ENCODE measurements at regions not wholly inside any gene's neighbourhood (a gene's known extent, or its start where the extent isn't known, plus 50 kb on each side); places are given as distances from the start of the nearest gene placed in this dataset.
A peak's percentile ranks its signal among the peaks of the same experiment; 100 is the strongest.

DNA sequence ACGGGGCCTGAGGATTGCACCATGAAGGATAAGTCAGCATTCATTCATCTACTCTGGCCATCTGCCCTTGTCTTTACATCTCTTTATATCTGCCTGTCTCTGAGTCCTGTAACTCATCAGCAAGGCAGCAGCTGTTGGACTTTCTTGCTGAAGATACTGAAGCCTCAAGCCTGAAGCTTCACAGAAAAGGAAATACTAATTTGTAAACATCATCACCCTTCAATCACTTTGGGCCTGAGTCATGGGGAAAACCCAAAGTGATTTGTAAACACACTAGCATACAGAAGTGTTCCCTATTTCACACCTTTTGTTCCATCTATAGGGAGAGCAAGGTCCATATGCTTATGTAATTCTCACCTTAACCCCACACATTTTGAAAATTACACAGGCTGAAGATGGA is 928.2 kb downstream of the EPHA3 start:
- H3K27ac Mint-ChIP-seq = peak overlapping the region; percentile 0; the same call in 1 of the 2 replicates
- no peak for ATAC-seq
- no peak overlapping the region for H3K4me3 Mint-ChIP-seq
- no peaks in the 10 kb centered on the region for H3K9me3 Mint-ChIP-seq
- ChIA-PET POLR2A (no interaction called here), CTCF (no interaction called here)
- H3K4me1 Mint-ChIP-seq = peaks cover 54% of the 10 kb centered on the region
- H3K36me3 Mint-ChIP-seq = no peaks in the 10 kb centered on the region
- DNase-seq (ENCODE audit: low spot score) = no peak
- no peaks in the 10 kb centered on the region for H3K27me3 Mint-ChIP-seq (ENCODE audit: low read depth)
- no peak for TF ChIP-seq ZBTB43 (CRISPR knock-in tag; IDR thresholded peaks at IDR 0.05)
- TF ChIP-seq MYBL2 (CRISPR knock-in tag; IDR thresholded peaks at IDR 0.05) = no peak
- TF ChIP-seq NFE2L1 (CRISPR knock-in tag; IDR thresholded peaks at IDR 0.05) = no peak
- TF ChIP-seq AFF4 (CRISPR knock-in tag; IDR thresholded peaks at IDR 0.05; ENCODE audit: borderline replicate concordance) = no peak
- TF ChIP-seq ZNF423 (CRISPR knock-in tag; IDR thresholded peaks at IDR 0.05) = no peak
- no peak for TF ChIP-seq IRF2 (CRISPR knock-in tag; IDR thresholded peaks at IDR 0.05; ENCODE audit: borderline replicate concordance, low read depth)
- TF ChIP-seq NFYB (CRISPR knock-in tag; conservative IDR thresholded peaks at IDR 0.05; ENCODE audit: low read depth) = no peak
- TF ChIP-seq, protein P1, sequence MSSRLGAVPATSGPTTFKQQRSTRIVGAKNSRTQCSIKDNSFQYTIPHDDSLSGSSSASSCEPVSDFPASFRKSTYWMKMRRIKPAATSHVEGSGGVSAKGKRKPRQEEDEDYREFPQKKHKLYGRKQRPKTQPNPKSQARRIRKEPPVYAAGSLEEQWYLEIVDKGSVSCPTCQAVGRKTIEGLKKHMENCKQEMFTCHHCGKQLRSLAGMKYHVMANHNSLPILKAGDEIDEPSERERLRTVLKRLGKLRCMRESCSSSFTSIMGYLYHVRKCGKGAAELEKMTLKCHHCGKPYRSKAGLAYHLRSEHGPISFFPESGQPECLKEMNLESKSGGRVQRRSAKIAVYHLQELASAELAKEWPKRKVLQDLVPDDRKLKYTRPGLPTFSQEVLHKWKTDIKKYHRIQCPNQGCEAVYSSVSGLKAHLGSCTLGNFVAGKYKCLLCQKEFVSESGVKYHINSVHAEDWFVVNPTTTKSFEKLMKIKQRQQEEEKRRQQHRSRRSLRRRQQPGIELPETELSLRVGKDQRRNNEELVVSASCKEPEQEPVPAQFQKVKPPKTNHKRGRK (CRISPR knock-in tag; IDR thresholded peaks at IDR 0.05; ENCODE audit: borderline replicate concordance) = no peak

DNA sequence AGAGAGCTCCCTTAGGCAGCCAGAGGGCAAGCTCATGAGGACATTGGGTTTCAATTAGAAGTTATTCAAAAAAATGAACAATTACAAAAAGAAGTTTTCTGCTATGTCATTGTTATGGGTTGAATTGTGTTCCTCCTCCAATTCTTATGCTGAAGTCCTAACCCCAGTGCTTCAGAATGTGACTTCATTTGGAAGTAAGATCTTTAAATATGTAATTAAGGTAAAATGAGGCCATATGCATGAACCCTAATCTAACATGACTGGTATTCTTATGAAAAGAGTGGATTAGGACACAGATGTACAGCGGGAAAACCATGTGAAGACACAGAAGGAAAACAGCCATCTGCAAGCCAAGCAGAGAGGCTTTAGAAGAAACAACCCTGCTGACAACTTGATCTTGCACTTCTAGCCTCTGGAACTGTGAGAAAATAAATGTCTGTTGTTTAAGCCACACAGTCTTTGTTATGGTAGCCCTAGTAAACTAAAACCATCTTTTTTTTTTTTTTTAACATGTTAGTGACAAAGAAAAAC is 929.6 kb downstream of the EPHA3 start:
- no peaks in the 10 kb centered on the region for H3K36me3 Mint-ChIP-seq
- peak; percentile 39 for ATAC-seq
- H3K4me1 Mint-ChIP-seq = peaks cover 54% of the 10 kb centered on the region
- peak overlapping the region; percentile 84 for H3K27ac Mint-ChIP-seq
- H3K9me3 Mint-ChIP-seq = no peaks in the 10 kb centered on the region
- DNase-seq (ENCODE audit: low spot score) = no peak
- TF ChIP-seq MXD4 (CRISPR knock-in tag; IDR thresholded peaks at IDR 0.05; ENCODE audit: borderline replicate concordance) (no peak), TCF7 (CRISPR knock-in tag; IDR thresholded peaks at IDR 0.05; ENCODE audit: low read depth) (no peak)
- TF ChIP-seq, protein P2, sequence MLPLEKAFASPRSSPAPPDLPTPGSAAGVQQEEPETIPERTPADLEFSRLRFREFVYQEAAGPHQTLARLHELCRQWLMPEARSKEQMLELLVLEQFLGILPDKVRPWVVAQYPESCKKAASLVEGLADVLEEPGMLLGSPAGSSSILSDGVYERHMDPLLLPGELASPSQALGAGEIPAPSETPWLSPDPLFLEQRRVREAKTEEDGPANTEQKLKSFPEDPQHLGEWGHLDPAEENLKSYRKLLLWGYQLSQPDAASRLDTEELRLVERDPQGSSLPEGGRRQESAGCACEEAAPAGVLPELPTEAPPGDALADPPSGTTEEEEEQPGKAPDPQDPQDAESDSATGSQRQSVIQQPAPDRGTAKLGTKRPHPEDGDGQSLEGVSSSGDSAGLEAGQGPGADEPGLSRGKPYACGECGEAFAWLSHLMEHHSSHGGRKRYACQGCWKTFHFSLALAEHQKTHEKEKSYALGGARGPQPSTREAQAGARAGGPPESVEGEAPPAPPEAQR (CRISPR knock-in tag; IDR thresholded peaks at IDR 0.05) = no peak
- TF ChIP-seq, protein P3, sequence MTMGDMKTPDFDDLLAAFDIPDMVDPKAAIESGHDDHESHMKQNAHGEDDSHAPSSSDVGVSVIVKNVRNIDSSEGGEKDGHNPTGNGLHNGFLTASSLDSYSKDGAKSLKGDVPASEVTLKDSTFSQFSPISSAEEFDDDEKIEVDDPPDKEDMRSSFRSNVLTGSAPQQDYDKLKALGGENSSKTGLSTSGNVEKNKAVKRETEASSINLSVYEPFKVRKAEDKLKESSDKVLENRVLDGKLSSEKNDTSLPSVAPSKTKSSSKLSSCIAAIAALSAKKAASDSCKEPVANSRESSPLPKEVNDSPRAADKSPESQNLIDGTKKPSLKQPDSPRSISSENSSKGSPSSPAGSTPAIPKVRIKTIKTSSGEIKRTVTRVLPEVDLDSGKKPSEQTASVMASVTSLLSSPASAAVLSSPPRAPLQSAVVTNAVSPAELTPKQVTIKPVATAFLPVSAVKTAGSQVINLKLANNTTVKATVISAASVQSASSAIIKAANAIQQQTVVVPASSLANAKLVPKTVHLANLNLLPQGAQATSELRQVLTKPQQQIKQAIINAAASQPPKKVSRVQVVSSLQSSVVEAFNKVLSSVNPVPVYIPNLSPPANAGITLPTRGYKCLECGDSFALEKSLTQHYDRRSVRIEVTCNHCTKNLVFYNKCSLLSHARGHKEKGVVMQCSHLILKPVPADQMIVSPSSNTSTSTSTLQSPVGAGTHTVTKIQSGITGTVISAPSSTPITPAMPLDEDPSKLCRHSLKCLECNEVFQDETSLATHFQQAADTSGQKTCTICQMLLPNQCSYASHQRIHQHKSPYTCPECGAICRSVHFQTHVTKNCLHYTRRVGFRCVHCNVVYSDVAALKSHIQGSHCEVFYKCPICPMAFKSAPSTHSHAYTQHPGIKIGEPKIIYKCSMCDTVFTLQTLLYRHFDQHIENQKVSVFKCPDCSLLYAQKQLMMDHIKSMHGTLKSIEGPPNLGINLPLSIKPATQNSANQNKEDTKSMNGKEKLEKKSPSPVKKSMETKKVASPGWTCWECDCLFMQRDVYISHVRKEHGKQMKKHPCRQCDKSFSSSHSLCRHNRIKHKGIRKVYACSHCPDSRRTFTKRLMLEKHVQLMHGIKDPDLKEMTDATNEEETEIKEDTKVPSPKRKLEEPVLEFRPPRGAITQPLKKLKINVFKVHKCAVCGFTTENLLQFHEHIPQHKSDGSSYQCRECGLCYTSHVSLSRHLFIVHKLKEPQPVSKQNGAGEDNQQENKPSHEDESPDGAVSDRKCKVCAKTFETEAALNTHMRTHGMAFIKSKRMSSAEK (CRISPR knock-in tag; IDR thresholded peaks at IDR 0.05; ENCODE audit: borderline replicate concordance) = no peak
- TF ChIP-seq, protein P4, sequence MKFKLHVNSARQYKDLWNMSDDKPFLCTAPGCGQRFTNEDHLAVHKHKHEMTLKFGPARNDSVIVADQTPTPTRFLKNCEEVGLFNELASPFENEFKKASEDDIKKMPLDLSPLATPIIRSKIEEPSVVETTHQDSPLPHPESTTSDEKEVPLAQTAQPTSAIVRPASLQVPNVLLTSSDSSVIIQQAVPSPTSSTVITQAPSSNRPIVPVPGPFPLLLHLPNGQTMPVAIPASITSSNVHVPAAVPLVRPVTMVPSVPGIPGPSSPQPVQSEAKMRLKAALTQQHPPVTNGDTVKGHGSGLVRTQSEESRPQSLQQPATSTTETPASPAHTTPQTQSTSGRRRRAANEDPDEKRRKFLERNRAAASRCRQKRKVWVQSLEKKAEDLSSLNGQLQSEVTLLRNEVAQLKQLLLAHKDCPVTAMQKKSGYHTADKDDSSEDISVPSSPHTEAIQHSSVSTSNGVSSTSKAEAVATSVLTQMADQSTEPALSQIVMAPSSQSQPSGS (CRISPR knock-in tag; IDR thresholded peaks at IDR 0.05; ENCODE audit: borderline replicate concordance, low read depth) = no peak
- TF ChIP-seq, protein P5, sequence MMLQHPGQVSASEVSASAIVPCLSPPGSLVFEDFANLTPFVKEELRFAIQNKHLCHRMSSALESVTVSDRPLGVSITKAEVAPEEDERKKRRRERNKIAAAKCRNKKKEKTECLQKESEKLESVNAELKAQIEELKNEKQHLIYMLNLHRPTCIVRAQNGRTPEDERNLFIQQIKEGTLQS (CRISPR knock-in tag; conservative IDR thresholded peaks at IDR 0.05) = no peak
- CTCF ChIA-PET = no interaction called here
- POLR2A ChIA-PET = no interaction called here
- H3K4me3 Mint-ChIP-seq = no peak overlapping the region
- H3K27me3 Mint-ChIP-seq (ENCODE audit: low read depth) = no peaks in the 10 kb centered on the region

All from WTC11 (cell line).